B cell (primary cell): ENCODE measurements at regions not wholly inside any gene's neighbourhood (a gene's known extent, or its start where the extent isn't known, plus 50 kb on each side); places are given as distances from the start of the nearest gene placed in this dataset.

Experiments
- CTCF ChIP-seq: fragments of 200-600 bp; IDR thresholded peaks from one replicate; pipeline ENCODE4 v1.8.0; 2022; ENCODE audit warnings: antibody characterized with exemption, mild to moderate bottlenecking
- EZH2 ChIP-seq: IDR thresholded peaks from 2 replicates; pipeline ENCODE4 v1.6.1; 2012; ENCODE audit warnings: borderline replicate concordance, low read depth, mild to moderate bottlenecking, moderate library complexity, low read length; ENCODE audit not compliant: insufficient read depth, poor library complexity, severe bottlenecking

GRCh38 chr2:240232961-240233884 is 92.8 kb upstream of the OTOS start:
- TF ChIP-seq EZH2 (no peak), CTCF (peak; percentile 46)
